ENCODE measurements at regions not wholly inside any gene's neighbourhood (a gene's known extent, or its start where the extent isn't known, plus 50 kb on each side); places are given as distances from the start of the nearest gene placed in this dataset.

- TF ChIP-seq CTCF (IDR thresholded peaks at IDR 0.05; ENCODE audit: insufficient read depth, low read depth, low read length) = no peak
- TF ChIP-seq EZH2 (IDR thresholded peaks at IDR 0.05; ENCODE audit: insufficient read depth, low read length) = no peak
Observed at GRCh38 chr14:27890259-27890658, 876.3 kb upstream of the FOXG1 start.
